Activated T-helper 2 cell treated with anti-CD3 and anti-CD28 coated beads, Interferon-gamma antibody, Interleukin-2, Interleukin-4, amounts not matched to agents 10 μg/mL and 5 μg/mL and 100 μg/mL, durations not matched to agents 14 hours and 24 hours and 36 hours (primary cell): ENCODE measurements at regions not wholly inside any gene's neighbourhood (a gene's known extent, or its start where the extent isn't known, plus 50 kb on each side); places are given as distances from the start of the nearest gene placed in this dataset.

Experiments
- DNase-seq: peaks from one replicate; pipeline ENCODE4 v3.0.0; 2021; ENCODE audit warnings: low spot score
- H3K27ac Mint-ChIP-seq: one replicate; pipeline ENCODE4 v1.8.0; 2021; ENCODE audit warnings: mixed read lengths
- H3K27me3 Mint-ChIP-seq: one replicate; pipeline ENCODE4 v1.8.0; 2021; ENCODE audit warnings: low read depth, mixed read lengths
- H3K36me3 Mint-ChIP-seq: one replicate; pipeline ENCODE4 v1.8.0; 2021; ENCODE audit warnings: low read depth, mixed read lengths
- H3K4me1 Mint-ChIP-seq: one replicate; pipeline ENCODE4 v1.8.0; 2021; ENCODE audit warnings: low read depth, mixed read lengths
- H3K4me3 Mint-ChIP-seq: one replicate; pipeline ENCODE4 v1.8.0; 2021; ENCODE audit warnings: low read depth, mild to moderate bottlenecking, moderate library complexity, mixed read lengths
- H3K9me3 Mint-ChIP-seq: one replicate; pipeline ENCODE4 v1.8.0; 2021; ENCODE audit warnings: mixed read lengths
- intact Hi-C: fragments of 100-400 bp; cut with micrococcal nuclease; formaldehyde crosslinking; loops from one replicate; pipeline ENCODE4 v1.15.1; 2023

DNA sequence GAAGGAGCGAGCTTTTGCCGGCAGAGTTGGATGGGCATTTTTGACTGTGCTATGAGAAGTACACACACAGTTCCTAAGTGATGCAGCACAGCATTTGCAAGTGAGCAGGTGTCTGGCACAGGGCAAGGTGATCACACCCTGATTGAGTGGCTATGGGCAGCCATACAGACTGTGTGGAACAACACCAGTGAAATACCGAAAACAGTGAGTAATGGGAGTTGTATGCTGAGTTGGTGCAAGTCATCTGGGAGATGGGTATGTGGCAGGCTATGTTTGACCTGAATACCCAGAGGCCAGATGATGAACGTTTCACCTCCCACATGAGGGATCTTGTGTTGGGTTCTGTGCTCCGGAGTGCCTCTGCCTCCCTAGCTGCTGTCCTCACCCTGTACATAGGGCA, 53.5 kb upstream of the TIPARP start:
- no peaks in the 10 kb centered on the region for H3K27me3 Mint-ChIP-seq
- no peak for DNase-seq
- H3K4me1 Mint-ChIP-seq, result peaks cover 16% of the 10 kb centered on the region
- H3K27ac Mint-ChIP-seq, result no peak overlapping the region
- H3K9me3 Mint-ChIP-seq, result no peaks in the 10 kb centered on the region
- no peak overlapping the region for H3K4me3 Mint-ChIP-seq
- H3K36me3 Mint-ChIP-seq, result no peaks in the 10 kb centered on the region
- intact Hi-C loops, result no loop called here

DNA sequence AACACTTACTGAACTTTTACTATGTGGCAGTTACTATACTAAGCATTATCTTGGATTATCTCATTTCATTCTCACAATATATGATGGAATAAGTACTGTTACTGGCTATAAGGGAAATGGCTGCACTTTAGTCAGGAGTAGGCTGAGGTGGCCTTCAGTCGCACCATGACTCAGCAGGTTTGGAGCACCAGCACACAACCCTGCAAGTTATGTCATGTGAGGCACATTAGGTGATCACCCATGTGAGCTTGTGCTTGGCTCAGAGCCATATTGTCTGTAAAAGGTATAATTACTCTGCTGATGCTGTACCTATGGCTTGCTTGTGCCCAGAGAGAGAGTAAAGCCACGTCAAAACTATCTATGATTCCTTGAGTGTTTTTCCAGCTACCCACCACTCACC, 54.1 kb upstream of the TIPARP start:
- Mint-ChIP-seq H3K9me3 (no peaks in the 10 kb centered on the region), H3K36me3 (no peaks in the 10 kb centered on the region), H3K4me1 (peaks cover 22% of the 10 kb centered on the region), H3K27ac (no peak overlapping the region), H3K4me3 (no peak overlapping the region), H3K27me3 (no peaks in the 10 kb centered on the region)
- DNase-seq, result no peak
- intact Hi-C loops, result no loop called here

DNA sequence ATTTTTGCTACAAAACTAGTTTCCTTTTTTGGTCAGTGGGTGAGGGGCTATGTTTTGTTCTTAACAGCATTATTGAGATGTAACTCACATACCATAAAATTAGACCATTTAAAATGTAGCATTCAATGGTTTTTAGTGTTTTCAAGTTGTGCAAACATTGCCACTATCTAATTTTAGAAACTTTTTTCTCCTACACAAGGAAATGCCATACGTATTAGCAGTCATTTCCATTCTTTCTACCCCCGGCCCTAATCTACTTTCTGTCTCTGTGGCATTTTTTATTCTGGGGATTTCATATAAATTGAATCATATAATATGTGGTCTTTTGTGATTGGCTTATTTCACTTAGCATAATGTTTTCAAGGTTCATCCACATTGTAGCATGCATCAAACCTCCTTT, 55.0 kb upstream of the TIPARP start:
- DNase-seq, result no peak
- Mint-ChIP-seq H3K4me1 (peaks cover 27% of the 10 kb centered on the region), H3K27ac (no peak overlapping the region), H3K27me3 (no peaks in the 10 kb centered on the region), H3K36me3 (no peaks in the 10 kb centered on the region), H3K9me3 (no peaks in the 10 kb centered on the region), H3K4me3 (no peak overlapping the region)
- intact Hi-C loops, result no loop called here

DNA sequence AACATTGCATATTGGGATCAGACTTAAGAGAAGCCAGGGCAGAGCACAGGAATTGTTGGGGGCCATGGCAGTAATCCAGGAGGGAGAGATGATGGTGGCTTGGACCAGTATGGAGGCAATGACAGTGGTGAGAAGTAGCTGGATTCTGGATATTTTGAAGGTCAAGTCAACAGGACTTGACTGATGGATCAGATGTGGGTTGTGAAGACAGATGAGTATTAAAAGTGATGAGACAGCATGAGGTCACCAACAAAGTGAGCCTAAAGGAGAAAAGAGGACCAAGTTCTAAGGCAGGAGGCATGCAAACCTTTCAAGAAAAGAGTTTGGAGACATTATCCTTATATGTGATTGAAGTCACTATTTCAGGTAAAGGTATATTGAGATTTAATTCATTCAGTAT, 56.6 kb upstream of the TIPARP start:
- peaks cover 27% of the 10 kb centered on the region for H3K4me1 Mint-ChIP-seq
- intact Hi-C loops, result loop anchor here (2.0 kb wide), 1 partner anchor 15 kb away; no protein-coding TSS in a partner anchor

DNA sequence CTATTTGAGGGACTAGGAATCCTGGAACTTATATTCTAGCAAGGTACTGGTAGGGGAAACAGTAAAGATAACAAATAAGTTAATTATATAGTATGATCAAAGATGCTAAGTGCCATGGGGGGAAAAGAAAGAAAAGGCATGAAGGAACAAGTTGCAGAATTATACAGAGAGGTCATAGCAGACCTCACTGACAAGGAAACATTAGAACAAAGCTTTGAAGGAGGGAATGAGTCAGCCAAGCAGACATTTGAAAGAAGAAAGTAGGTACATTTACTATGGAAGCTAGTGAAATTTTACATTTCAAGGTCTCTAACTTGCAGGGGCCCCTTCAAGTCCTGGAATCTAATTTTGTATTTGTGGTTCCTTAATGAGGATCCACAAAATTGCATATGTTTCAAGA, 57.2 kb upstream of the TIPARP start:
- Mint-ChIP-seq H3K4me1 (peaks cover 27% of the 10 kb centered on the region), H3K9me3 (no peaks in the 10 kb centered on the region), H3K27ac (no peak overlapping the region), H3K27me3 (no peaks in the 10 kb centered on the region), H3K36me3 (no peaks in the 10 kb centered on the region), H3K4me3 (no peak overlapping the region)
- no peak for DNase-seq
- intact Hi-C loops, result loop anchor here (2.0 kb wide), 1 partner anchor 14 kb away; no protein-coding TSS in a partner anchor

More for the DNA sequence above, 56.6 kb upstream of the TIPARP start:
- H3K27me3 Mint-ChIP-seq, result no peaks in the 10 kb centered on the region
- H3K9me3 Mint-ChIP-seq, result no peaks in the 10 kb centered on the region
- H3K27ac Mint-ChIP-seq, result no peak overlapping the region
- DNase-seq, result no peak
- H3K4me3 Mint-ChIP-seq, result no peak overlapping the region
- no peaks in the 10 kb centered on the region for H3K36me3 Mint-ChIP-seq

DNA sequence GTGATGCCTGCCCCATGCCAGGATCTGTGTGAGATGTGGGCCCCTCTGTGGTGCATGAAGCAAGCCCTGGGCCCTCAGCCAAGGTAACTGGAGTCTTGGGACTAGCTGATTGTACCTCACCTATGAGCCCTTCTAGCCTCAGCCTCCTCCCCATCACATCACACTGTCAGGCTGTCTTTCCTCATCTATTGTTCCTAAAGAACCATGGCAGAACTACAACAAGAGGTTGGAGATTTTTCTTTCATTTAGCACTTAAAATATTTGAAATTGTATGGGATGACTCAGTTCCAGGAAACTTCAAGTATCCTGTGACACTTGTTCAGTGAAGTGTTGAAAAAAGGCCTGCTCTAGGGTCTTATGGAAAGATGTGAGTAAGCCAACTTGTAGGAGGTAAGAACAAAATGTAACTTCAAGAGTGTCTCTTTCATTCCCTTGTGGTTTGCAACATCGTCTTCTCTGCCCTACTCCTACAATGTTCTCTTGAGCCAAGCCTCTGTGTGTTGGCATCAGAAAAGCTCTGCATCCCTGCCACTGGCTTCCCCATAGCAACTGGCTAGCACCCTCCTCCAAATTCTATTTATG, 58.7 kb upstream of the TIPARP start:
- Mint-ChIP-seq H3K27ac (peak overlapping the region; percentile 40), H3K4me3 (no peak overlapping the region), H3K27me3 (no peaks in the 10 kb centered on the region), H3K4me1 (peaks cover 27% of the 10 kb centered on the region), H3K9me3 (no peaks in the 10 kb centered on the region), H3K36me3 (no peaks in the 10 kb centered on the region)
- DNase-seq, result no peak
- intact Hi-C loops, result loop anchor here (2.0 kb wide), 1 partner anchor 13 kb away; no protein-coding TSS in a partner anchor

DNA sequence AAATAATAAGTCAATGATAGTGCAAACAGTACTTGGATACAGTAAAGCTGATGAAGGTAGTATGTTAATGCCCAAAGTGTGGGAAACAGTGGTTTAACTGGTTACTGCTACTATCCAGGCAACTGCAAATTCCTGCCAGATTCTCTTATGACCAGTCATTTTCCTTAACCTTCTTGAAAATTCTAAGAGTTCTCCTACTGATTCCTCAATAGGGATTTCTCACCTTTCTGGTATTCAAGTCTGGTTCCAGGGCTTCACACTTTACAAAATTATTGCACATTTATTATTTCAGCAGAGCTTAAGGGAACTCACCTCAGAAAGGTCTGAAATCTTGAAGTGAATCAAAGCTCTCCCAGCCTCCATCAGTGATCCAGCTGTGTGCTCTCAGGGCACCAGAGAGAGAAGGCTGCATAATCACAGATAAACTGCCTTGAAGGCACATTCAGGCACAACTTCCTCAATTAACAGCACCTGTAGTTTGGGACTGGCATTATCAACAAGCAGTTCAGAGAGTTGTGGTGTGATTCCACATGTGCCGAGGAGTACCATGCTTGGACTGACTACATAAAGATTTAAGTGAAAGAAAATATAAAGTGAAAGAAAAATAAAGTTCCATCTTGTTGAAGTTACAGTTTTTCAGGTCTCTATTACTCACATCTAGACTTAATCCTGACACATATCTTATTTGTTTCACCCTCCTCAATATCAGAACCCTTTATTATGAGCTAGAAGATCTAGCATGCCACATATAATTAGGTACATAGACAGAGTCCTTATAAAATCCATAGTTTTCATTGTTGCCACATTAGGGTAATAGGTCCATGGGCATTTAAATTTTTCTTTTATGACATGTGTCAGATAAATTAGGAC, 59.5 kb upstream of the TIPARP start:
- DNase-seq, result no peak
- peaks cover 27% of the 10 kb centered on the region for H3K4me1 Mint-ChIP-seq
- H3K9me3 Mint-ChIP-seq, result no peaks in the 10 kb centered on the region

DNA sequence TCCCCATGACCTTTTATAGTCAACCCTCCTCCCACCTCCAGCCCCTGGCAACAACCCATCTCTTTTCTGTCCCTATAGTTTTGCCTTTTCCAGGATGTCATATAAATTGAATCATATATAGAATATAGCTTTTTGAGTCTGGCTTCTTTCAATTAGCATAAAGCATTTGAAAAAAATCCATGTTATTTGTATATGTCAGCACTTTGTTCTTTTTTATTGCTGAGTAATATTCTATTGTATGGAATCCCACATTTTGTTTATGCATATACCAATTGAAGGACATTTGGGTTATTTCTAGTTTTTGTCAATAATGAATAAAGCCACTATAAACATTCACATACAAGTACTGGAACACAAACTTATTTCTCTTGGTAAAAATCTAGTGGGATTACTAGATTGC, 58.0 kb upstream of the SSR3 start:
- Mint-ChIP-seq H3K4me1 (peaks cover 38% of the 10 kb centered on the region), H3K27me3 (peaks cover 6% of the 10 kb centered on the region), H3K27ac (no peak overlapping the region), H3K4me3 (no peak overlapping the region), H3K36me3 (no peaks in the 10 kb centered on the region), H3K9me3 (no peaks in the 10 kb centered on the region)
- intact Hi-C loops, result no loop called here
- no peak for DNase-seq

More for the DNA sequence above, 59.5 kb upstream of the TIPARP start:
- Mint-ChIP-seq H3K4me3 (no peak overlapping the region), H3K27me3 (no peaks in the 10 kb centered on the region), H3K36me3 (no peaks in the 10 kb centered on the region), H3K27ac (no peak overlapping the region)
- intact Hi-C loops, result no loop called here

DNA sequence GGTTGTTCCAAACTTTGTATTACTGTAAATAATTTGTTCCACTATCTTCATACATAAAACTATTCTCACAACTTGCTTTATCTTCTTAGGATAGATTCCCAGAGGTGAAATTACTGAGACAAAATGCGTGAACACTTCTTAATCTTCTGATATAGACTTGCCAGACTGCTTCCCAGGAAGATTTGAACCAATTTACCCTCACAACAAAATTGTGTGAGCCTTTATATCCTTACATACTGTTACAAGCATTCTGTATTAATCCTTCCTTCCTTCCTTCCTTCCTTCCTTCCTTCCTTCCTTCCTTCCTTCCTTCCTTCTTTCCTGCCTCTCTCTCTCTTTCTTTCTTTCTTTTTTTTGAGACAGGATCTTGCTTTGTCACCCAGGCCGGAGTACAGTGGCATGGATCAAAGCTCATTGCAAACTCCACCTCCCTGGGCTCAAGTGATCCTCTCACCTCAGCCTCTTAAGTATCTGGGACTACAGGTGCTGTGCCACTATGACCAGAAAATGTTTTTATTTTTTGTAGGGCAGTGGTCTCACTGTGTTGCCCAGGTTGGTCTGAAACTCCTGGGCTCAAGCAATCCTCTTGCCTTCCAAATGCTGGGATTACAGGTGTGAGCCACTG, 57.1 kb upstream of the SSR3 start:
- no peaks in the 10 kb centered on the region for H3K36me3 Mint-ChIP-seq
- H3K27me3 Mint-ChIP-seq, result peaks cover 7% of the 10 kb centered on the region
- intact Hi-C loops, result no loop called here
- no peaks in the 10 kb centered on the region for H3K9me3 Mint-ChIP-seq
- H3K27ac Mint-ChIP-seq, result no peak overlapping the region
- no peak overlapping the region for H3K4me3 Mint-ChIP-seq
- DNase-seq, result no peak
- H3K4me1 Mint-ChIP-seq, result peaks cover 32% of the 10 kb centered on the region

DNA sequence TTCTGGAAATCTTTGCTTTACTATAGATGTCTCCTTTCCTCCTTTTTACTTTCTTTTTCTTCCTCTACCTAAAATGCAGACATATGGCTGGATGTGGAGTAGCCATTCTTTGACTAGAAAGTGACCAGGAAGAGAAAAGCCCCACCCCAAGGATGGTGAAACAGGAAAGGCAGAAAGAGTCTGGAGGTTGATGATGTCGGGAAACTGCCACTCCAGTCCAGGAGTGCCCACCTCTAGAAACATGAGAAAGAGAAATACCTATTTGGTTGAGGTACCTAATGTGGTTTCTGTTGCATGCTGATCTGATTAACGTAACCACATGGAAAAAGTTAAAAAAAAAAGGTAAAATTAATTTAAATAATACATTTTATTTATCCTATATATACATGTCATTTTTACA, 55.2 kb upstream of the SSR3 start:
- DNase-seq, result no peak
- H3K4me1 Mint-ChIP-seq, result peaks cover 29% of the 10 kb centered on the region

DNA sequence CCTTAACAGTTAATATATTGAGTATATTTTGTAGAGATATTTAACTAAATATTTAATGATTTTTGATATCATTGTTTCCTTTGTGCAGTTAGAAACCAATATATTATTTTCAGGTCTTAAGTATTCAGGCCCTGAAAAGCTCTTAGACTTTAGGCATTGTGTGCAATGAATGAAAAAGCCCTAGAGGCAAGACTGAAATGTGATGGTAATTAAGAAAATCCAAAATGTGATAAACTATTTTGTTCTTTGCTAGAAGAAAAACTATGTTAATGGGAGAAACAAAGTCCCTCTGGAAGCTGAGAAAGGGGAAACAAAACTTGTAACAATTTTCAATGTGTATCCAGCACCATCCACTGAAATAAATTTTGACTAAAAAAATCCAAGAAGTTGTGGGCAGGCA, 54.6 kb upstream of the SSR3 start:
- intact Hi-C loops, result loop anchor here (5.0 kb wide), 1 partner anchor 528 kb away; no protein-coding TSS in a partner anchor
- peaks cover 7% of the 10 kb centered on the region for H3K27me3 Mint-ChIP-seq
- no peak for DNase-seq
- no peak overlapping the region for H3K4me3 Mint-ChIP-seq
- peaks cover 27% of the 10 kb centered on the region for H3K4me1 Mint-ChIP-seq
- no peak overlapping the region for H3K27ac Mint-ChIP-seq
- H3K9me3 Mint-ChIP-seq, result no peaks in the 10 kb centered on the region
- H3K36me3 Mint-ChIP-seq, result no peaks in the 10 kb centered on the region

More for the DNA sequence above, 55.2 kb upstream of the SSR3 start:
- H3K27ac Mint-ChIP-seq, result peak overlapping the region; percentile 14
- H3K9me3 Mint-ChIP-seq, result no peaks in the 10 kb centered on the region
- no peak overlapping the region for H3K4me3 Mint-ChIP-seq
- no peaks in the 10 kb centered on the region for H3K36me3 Mint-ChIP-seq
- intact Hi-C loops, result no loop called here
- H3K27me3 Mint-ChIP-seq, result peaks cover 7% of the 10 kb centered on the region

DNA sequence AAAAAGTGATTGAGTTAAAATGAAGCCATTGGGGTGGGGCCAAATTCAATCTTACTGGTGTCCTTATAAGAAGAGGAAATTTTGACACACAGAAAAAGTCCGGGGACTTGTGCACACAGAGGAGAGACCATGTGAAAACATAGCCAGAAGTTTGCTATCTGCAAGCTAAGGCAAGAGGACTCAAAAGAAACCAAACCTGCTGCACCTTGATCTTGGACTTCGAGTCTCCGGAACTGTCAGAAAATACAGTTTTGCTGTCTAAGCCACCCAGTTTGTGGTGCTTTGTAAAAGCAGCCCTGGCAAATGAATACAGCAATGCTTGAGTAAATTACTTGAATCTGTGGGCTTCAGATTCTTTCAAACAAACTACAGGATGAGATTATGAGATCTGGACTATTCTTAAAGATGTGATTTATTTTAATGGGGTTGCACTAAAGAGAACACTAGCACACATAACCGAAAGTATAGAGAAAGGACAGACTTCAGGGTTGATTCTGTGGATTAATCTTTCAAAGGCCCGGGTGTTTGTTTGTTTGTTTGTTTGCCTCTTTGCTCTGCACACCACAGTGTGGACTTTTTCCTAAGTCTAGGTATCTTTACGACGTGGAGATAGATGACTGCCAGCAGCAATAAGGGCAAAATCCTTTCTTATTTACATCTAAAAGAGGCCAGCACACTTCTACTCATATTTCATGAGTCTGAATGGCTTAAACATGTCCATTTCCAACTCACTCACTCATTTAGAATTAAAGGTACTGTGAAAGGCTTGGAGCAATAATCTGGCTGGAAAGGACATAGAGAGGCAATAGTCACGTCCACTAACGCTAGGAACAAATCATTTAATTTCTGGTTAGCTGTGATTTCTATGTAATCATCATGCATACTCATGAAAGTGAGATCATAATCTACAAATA, 53.9 kb upstream of the SSR3 start:
- intact Hi-C loops, result loop anchor here (5.0 kb wide), 1 partner anchor 528 kb away; no protein-coding TSS in a partner anchor
- Mint-ChIP-seq H3K27me3 (peaks cover 7% of the 10 kb centered on the region), H3K36me3 (no peaks in the 10 kb centered on the region), H3K4me3 (no peak overlapping the region), H3K27ac (no peak overlapping the region), H3K9me3 (no peaks in the 10 kb centered on the region), H3K4me1 (peaks cover 28% of the 10 kb centered on the region)
- no peak for DNase-seq
